GM18907 (cell line): ENCODE measurements at regions not wholly inside any gene's neighbourhood (a gene's known extent, or its start where the extent isn't known, plus 50 kb on each side); places are given as distances from the start of the nearest gene placed in this dataset.

ENCODE experiments used
- ATAC-seq: cut with Tn5 transposase; IDR thresholded peaks from one replicate; pipeline ENCODE4 v1.9.1; 2021; ENCODE audit warnings: mild to moderate bottlenecking, moderate library complexity; ENCODE audit not compliant: unreplicated experiment

DNA sequence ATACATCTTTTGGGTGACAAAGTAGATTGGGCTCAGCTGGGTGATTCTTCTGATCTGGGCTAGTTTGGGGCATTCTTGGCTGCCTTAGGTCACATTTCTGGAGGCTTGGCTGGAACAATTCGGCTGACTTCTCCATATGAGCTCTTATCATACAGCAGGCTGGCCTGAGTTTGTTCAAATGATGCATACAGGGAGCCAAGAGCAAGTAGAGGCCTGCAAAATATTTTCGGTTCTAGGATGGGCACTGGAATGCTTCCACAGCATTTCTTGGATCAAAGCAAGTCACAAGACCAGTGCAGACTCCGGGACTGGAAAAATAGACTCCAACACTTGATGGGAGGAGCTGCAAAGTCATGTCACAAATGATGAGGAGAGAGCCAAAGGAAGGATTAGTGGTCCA is 98.4 kb downstream of the SCG2 start:
- ATAC-seq, result no peak

GRCh38 chr2:223508372-223508771 is 93.8 kb downstream of the SCG2 start:
- ATAC-seq, result no peak

DNA sequence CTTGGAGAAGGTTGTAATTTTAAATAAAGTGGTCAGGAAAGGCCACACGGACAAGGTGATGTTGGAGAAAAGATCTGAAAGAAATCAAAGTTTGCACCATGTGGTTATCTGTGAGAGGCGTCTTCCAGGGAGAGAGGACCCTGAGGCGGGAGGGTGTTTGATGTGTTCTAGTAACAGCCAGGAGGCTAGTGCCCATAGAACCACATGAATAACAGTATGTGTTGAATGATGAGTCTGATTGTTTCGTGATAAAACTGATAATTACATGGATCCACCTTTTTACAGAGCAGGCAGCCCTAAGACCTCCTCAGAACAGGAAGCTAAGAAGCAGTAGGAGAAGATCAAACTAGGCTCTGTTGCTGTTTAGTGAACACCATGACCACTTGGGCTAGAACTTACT is 91.4 kb downstream of the SCG2 start:
- no peak for ATAC-seq

DNA sequence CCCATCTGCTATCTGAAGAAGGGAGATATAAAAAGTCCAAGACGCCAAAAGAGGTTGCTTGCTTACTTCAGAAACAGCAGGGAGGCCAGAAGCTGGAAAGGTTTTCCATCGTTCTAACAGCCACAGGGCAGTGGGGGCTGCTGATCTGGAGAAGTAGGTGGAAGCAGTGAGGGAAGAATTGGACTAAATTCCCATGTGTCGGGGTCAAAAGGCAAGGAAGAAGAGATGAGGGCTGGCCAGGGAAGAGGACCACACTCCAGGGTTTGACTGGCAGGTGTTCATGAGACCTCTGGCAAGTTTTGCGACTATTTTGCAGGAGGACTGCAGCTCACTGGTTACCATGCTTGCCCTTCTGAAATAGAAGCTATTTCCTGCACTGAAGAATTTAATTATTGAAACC is 91.0 kb downstream of the SCG2 start:
- no peak for ATAC-seq

- ATAC-seq, result no peak
These were observed 88.2 kb downstream of the SCG2 start for GRCh38 chr2:223513771-223514455.

DNA sequence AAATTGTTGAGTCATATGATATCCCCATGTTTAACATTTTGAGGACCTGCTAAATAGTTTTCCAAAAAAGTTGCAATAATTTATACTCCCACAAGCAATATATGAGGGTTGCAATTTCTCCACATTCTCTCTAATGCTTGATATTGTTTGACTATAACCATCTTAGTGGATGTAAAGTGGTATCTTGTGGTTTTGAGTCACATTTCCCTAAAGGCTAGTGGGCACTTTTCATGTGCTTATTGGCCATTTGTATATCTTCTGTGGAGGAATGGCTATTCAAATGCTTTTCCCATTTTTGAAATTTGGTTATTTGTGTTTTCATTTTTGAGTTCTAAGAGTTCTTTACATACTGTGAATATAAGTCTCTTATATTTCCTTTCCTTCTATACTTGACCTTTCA is 82.7 kb downstream of the SCG2 start:
- ATAC-seq, result no peak

GRCh38 chr2:223522796-223523195 is 79.4 kb downstream of the SCG2 start:
- no peak for ATAC-seq

GRCh38 chr2:223523551-223524001 is 78.6 kb downstream of the SCG2 start:
- ATAC-seq, result no peak

DNA sequence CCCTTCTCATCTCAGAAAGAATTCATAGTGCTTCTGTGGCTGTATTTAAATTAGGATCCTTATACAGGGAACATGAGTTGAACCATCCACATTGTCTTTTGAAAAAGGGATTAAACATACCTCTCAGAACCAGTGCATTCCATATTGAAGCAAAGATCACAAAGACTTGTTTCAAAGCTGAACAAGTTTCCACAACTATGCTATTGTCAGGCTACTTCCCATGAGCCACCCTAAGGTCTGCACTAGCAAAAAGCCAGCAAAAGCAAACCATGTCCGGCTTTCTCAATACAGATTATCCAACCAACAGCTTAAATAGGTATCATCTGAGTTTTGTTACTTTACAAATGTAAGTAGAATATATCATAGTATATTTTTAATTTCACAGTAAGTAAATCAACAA is 78.1 kb downstream of the SCG2 start:
- ATAC-seq, result no peak

DNA sequence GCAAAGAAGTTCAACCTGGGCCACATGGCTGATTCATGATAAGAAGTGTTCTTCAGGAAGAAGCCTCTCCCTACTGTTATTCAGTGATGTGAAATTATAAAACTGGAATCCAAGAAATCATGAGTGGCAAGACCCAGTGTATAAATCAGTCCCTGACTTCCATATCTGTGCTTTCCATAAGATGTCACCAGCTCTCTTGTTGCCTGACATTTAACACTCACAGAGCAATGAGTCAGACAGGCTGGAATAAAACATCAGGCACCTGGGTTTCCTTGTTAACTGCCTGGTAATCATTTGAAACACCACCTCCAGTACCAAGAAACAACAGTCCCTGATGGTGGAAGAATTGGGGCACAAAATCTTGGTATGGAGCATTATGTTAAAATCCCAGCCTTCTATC is 76.1 kb downstream of the SCG2 start:
- no peak for ATAC-seq

DNA sequence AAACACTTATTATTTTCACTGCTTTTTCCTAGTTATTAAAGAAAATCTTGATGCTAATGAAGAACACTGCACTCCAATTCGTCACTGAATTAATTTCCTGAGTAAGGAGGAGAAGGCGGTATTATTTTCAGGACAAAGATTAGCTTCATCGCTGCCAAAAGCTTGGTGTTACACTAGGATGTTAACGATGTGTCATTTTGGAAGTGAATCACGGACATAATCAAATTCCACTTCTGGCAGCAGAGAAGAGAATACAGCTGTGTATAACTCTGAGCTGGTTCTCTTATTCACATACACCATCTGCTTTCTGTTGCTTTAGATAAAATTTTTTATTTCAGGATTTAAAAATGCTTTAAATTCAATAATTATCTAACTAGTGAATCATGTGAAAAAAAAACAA is 74.1 kb downstream of the SCG2 start:
- ATAC-seq, result no peak

- ATAC-seq, result no peak
These were observed 72.5 kb downstream of the SCG2 start for GRCh38 chr2:223529696-223530095.

DNA sequence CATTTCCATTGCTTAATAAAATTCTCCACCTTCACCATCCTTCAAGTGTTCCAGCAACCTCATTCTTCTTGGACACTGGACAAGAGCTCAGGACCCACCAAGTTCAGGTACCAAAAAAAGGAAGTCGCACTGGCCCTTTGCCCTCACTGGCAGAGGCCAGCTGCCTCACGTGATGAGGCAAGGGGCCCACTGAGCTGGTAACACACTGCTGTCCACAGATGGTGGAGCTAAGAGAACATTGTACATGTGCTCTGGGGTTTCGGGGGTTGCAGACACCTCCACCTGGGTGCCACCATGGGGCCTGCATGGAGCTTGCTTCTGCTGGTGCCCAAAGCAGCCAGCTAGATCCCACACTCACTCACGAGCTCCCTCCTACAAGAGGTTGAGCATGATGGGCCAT is 71.3 kb downstream of the SCG2 start:
- no peak for ATAC-seq

- ATAC-seq, result no peak
These were observed 70.0 kb downstream of the SCG2 start for GRCh38 chr2:223532161-223532560.

- ATAC-seq, result no peak
These were observed 69.4 kb downstream of the SCG2 start for GRCh38 chr2:223532712-223533111.

DNA sequence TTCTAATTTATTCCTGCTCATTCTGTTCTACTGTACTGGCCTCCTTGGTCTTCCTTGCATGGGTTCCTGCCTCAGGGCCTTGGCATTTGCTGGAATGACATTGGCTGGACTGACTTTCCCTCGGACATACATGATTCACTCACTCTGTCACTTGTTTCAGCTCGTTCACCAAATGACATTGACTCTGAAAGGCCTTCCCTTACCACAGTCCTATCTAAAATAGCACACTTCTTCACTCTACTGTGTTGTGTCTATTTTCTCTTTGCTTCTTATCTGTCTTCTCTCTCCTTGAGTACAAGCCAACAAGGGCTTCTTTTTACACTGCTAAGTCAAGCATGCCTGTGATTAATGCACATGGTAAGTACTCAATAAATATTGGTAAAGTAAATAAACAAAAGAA is 65.6 kb downstream of the SCG2 start:
- no peak for ATAC-seq

DNA sequence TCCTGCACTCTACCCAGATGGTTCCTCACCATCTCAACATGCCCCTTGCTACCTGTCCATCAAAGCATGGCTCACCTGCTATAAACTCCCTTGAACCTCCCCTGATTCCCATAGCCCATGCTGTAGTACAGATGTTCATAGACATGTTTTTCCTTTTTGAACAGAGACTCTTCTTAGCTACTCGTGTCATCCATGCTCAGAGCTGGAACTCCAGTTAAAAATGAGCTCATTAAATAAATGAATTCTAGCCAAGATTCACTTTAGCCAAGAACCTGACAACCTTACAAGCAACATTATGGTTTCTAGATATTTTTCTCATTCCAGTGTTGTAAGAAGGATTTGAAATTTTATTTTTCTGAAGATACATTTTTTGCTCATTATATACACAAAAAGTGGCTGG is 65.0 kb downstream of the SCG2 start:
- no peak for ATAC-seq

GRCh38 chr2:223537651-223538601 is 64.2 kb downstream of the SCG2 start:
- ATAC-seq, result no peak

- ATAC-seq, result no peak
These were observed 63.2 kb downstream of the SCG2 start for GRCh38 chr2:223538920-223539440.

DNA sequence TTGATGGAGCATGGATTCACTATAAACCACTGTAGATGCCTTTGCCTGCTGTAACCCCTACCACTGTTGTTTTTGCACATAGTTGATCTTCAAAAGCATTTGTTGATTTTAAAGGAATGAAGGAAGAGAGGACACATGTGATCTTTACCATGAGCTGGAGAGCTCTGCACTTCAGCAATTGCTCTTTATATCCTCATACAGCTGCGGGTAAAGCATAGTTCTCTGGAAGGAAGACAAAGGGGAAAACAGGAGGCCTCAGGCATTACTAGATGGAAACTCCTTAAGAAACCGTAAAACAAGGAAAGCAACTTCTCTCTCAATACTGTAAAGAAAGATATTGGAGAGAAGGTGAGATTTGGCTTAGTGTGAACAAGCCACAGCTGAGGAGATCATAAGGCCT is 60.6 kb downstream of the SCG2 start:
- no peak for ATAC-seq

DNA sequence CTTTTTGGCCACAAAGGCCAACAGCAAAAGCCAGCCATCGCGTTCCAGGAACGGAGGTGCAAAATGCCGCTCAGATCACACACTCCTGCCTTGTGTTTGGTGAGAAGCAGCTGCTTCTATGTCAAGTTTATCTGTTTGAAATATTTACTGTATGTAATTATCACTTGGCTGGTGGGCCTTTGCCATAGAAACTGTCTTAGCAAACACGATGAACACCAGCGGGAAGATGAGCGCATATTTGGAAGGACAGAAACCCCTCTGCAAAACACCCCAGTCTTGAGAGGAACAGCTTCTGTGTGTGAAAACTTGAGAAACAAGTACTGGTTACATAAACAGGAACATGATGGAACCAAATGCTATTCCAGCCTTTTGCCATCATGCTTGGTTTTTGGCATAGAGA is 59.7 kb downstream of the SCG2 start:
- no peak for ATAC-seq

GRCh38 chr2:223545406-223545805 is 56.8 kb downstream of the SCG2 start:
- no peak for ATAC-seq
